Chondrocyte (in vitro differentiated cells): ENCODE measurements at regions not wholly inside any gene's neighbourhood (a gene's known extent, or its start where the extent isn't known, plus 50 kb on each side); places are given as distances from the start of the nearest gene placed in this dataset.

Experiments used
- DNase-seq: peaks from one replicate; pipeline ENCODE4 v3.0.0; 2021; ENCODE audit warnings: mixed read lengths, low spot score
- H3K27ac Mint-ChIP-seq: one replicate; pipeline ENCODE4 v1.8.0; 2021; ENCODE audit warnings: mild to moderate bottlenecking, moderate library complexity, mixed read lengths; ENCODE audit not compliant: unreplicated experiment
- H3K27me3 Mint-ChIP-seq: 2 replicates; pipeline ENCODE4 v1.8.0; 2021; ENCODE audit warnings: low read depth, mixed read lengths
- H3K36me3 Mint-ChIP-seq: 2 replicates; pipeline ENCODE4 v1.8.0; 2021; ENCODE audit warnings: low read depth, mixed read lengths
- H3K4me1 Mint-ChIP-seq: 2 replicates; pipeline ENCODE4 v1.8.0; 2021; ENCODE audit warnings: low read depth, mild to moderate bottlenecking, mixed read lengths
- H3K4me3 Mint-ChIP-seq: one replicate; pipeline ENCODE4 v1.8.0; 2021; ENCODE audit warnings: mild to moderate bottlenecking, moderate library complexity, mixed read lengths; ENCODE audit not compliant: unreplicated experiment
- H3K9me3 Mint-ChIP-seq: 2 replicates; pipeline ENCODE4 v1.8.0; 2021; ENCODE audit warnings: low read depth, mixed read lengths
- CTCF ChIP-seq: fragments of 200-600 bp; sonication (generic); IDR thresholded peaks from 2 replicates; pipeline ENCODE4 v1.5.0; 2021; ENCODE audit warnings: antibody characterized with exemption, mild to moderate bottlenecking, moderate library complexity

DNA sequence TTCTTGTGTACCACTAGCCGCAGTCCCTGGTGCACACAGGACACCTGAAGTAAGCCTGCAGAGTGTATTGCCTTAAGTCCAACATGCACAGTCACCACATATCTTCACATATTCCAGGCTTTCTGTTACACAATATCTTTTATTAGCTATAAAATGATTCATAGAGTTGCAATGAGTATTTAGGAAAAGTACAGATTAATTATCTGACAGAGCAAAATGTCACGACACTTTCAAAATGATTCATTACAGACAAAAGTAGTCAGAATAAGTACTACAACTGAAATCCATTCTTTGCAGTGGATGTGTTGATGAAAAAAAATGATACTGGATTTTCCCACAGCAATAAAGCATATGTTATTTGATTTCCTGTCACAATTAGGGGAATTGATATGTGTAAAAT is 199.5 kb upstream of the ASCC3 start:
- H3K9me3 Mint-ChIP-seq, result peaks cover 15% of the 10 kb centered on the region
- no peaks in the 10 kb centered on the region for H3K27me3 Mint-ChIP-seq
- peaks cover 45% of the 10 kb centered on the region for H3K4me1 Mint-ChIP-seq
- no peak for TF ChIP-seq CTCF
- DNase-seq, result no peak
- H3K36me3 Mint-ChIP-seq, result peaks cover 5% of the 10 kb centered on the region
- peak overlapping the region; percentile 70 for H3K27ac Mint-ChIP-seq
- no peak overlapping the region for H3K4me3 Mint-ChIP-seq

GRCh38 chr6:101083533-101084175 is 202.5 kb upstream of the ASCC3 start:
- peaks cover 2% of the 10 kb centered on the region for H3K9me3 Mint-ChIP-seq
- H3K4me1 Mint-ChIP-seq, result peaks cover 45% of the 10 kb centered on the region
- H3K27ac Mint-ChIP-seq, result peak overlapping the region; percentile 72
- no peaks in the 10 kb centered on the region for H3K27me3 Mint-ChIP-seq
- H3K4me3 Mint-ChIP-seq, result no peak overlapping the region
- no peak for DNase-seq
- H3K36me3 Mint-ChIP-seq, result no peaks in the 10 kb centered on the region
- TF ChIP-seq CTCF, result no peak

DNA sequence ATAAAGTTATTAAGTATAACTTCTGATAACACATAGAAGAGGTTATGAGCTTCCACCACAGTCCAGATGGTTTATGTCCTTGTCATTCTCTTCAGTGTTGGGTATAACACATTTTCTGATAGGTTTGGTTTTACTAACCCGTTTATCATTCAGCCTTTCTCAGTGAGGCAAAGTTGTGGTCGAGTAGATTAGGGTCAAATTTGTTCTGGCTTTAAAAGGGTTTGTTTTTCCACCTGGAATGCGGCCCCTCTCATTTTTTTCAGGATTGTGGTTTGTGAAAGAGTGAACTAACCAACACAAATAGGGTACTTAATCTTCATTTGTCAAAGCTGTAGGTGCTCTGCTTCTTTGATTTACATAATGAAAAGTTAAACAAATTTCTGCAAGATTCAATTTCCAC is 204.2 kb upstream of the ASCC3 start:
- DNase-seq, result no peak
- Mint-ChIP-seq H3K4me1 (peaks cover 44% of the 10 kb centered on the region), H3K9me3 (peaks cover 8% of the 10 kb centered on the region), H3K27me3 (no peaks in the 10 kb centered on the region), H3K36me3 (peaks cover 1% of the 10 kb centered on the region), H3K27ac (no peak overlapping the region), H3K4me3 (no peak overlapping the region)
- no peak for TF ChIP-seq CTCF

DNA sequence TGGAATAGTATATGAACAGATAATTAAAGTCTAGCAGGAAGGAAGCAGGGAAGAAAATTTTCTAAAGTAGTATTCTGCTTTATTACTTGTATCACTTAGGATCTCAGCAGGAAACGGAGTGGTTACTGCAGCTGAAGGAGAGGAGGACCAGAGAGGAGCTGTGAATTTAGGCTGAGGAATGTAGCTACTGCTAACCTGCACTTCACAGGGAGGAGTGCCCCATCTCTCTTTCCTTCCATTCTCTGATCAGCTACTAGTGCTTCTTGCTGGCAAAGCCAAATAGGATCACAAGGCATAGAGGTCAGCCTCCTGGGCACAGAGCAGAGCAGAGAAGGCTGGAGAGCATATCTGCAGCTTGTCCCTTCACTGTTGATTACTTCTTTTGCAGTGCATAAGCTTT is 205.3 kb upstream of the ASCC3 start:
- TF ChIP-seq CTCF, result no peak
- no peak for DNase-seq
- peaks cover 19% of the 10 kb centered on the region for H3K9me3 Mint-ChIP-seq
- peaks cover 38% of the 10 kb centered on the region for H3K4me1 Mint-ChIP-seq
- no peaks in the 10 kb centered on the region for H3K27me3 Mint-ChIP-seq
- H3K36me3 Mint-ChIP-seq, result peaks cover 8% of the 10 kb centered on the region
- no peak overlapping the region for H3K27ac Mint-ChIP-seq
- no peak overlapping the region for H3K4me3 Mint-ChIP-seq

- Mint-ChIP-seq H3K27ac (no peak overlapping the region), H3K4me1 (peaks cover 22% of the 10 kb centered on the region), H3K27me3 (no peaks in the 10 kb centered on the region), H3K4me3 (no peak overlapping the region), H3K9me3 (peaks cover 21% of the 10 kb centered on the region), H3K36me3 (peaks cover 8% of the 10 kb centered on the region)
- no peak for TF ChIP-seq CTCF
- no peak for DNase-seq
These were observed 207.5 kb upstream of the ASCC3 start for GRCh38 chr6:101088594-101088993.
